GM21619 (cell line): ENCODE measurements at regions not wholly inside any gene's neighbourhood (a gene's known extent, or its start where the extent isn't known, plus 50 kb on each side); places are given as distances from the start of the nearest gene placed in this dataset.
"Not testable (repeated sequence)": the region's sequence is repeated elsewhere in the genome, so short reads cannot be mapped to it uniquely, and the experiment has no call there.

ENCODE experiments used
- ATAC-seq: cut with Tn5 transposase; IDR thresholded peaks from one replicate; pipeline ENCODE4 v1.9.1; 2021; ENCODE audit not compliant: unreplicated experiment

DNA sequence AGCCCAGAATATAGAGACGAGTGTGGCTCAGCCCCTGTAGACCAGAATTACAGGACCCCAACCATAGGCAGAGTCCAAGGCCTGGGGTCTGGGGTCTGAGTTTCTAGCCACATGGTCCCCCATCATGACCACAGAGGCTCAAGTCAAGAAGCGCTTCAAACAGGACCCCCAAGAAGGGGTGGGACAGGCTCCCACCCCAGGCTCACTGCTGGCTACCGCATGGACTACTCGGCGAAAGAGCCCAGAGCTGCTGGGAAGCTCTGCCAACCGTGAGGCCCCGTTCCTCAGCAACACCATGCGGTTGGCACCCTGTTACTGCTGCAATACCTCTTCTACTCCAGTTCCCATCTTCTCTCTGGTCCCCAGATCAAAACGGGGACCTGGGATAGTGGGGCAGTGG is 254.8 kb downstream of the TEX29 start:
- no peak for ATAC-seq

DNA sequence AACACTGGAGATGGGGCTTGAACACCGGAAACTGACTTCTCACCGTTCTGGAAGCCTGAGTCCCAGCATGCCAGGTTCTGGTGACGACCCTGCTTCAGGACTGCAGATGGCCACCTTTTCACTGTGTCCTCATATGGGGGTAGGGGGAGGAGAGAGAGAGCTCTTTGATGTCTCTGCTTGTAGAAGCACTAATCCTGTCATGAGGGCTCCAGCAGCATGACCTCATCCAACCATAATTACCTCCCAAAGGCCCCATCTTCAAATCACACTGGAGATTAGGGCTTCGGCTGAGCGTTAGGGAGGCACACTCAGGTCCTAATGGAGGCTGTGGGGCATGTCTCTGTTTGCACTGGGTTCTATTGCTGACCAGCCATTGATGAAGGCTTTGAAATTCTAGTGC is 255.3 kb downstream of the TEX29 start:
- no peak for ATAC-seq

DNA sequence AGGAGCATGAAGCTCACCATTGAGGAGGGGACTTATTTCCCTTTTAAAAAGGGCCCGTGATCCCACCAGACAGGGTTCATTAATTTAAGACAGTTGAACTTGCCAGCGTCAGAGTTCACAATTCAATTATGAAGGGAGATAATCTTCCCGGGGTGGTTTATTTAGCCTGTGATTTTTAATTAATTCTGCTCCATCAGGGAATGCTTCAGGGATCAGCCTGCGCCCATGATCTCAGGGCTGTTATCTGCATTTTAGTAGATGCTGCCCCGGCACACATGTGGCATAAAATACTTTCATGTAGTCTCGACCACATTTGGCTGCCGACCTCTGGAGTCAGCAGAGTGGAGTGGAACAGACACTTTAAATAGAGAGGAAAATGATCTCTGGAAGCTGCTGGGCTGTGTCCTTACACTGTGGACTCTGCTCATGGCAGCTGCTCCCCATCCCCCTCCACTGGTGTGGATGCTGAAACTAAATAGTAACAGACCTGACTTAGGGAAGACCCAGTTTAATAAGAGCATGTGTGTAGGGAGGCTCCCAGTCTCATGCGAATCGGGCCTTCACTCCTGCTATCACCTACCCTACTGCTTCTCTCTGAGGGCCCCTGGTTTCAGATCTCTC is 256.9 kb downstream of the TEX29 start:
- ATAC-seq = no peak

DNA sequence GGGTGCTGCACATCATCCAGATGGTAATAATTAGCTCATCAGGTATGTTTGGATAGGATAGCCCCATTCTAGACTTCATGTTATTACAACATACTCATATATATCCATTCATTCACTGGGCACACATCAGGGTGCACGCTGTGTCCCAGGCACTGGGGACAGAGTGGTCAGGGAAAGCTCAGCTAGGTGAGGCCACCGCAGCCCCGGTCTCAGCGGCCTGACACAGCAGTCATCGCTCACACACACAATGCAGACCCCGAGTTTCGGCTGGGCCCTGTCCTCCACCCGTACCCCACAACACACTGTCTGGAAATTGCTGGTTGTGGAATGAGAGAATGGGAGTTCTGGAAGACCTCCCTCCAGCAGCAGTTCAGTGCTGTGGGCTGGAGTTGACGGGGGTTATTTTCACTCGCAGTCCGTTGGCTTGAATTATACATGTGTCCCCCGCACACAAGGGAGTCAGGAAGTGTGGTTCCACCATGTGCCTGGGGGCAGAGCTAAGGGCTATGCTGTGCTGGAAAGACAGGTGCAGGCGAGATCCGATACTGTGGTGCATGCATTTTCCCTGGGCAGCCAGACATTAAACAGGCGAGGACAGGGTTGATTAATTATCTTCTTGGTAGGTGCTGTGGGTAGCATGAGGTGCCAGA is 257.6 kb downstream of the TEX29 start:
- no peak for ATAC-seq

DNA sequence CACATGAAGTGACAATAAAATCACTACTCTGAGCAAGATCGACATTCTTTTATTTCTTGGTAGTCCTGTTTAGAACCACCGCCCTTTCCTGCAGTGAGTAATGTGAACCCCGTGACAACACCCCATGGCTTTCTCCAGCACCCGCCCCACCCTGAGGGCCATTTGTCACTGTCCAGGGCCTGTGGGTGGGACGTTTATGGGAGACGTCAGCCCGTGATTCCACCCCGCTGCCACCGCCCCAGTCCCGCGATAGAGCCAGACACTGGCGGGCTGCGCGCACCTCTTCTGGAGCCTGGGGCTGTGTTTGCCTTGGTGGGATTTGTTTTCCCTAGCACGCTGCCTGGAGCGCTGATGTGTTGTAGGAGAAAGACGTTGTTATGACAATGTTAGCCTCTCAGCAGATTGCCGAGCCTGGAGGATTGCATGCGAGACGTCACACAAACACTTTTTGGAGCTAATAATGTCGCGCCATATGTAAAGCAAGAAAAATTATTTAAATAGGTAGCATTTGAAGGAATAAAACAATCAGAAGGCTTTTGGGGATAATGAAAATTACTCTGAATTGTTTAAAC is 263.7 kb downstream of the TEX29 start:
- ATAC-seq = no peak

DNA sequence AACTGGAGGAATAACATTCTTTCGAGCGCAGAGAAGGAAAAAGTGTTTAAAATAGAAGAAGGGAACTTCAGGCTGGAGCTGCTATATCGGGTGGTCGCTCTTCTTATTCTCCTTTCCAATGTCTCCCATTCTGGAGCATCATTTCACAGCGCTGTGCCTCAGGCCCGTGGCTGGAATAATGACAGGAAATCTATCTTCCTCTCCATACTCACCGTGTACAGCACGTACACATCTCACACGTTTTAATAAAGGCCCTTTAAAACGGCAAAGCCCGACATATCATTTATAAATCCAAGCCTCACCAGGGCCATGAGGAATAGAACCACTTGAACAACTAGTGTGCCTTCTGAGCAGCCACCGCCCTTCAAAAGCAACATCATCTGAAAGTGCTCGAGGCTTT is 264.4 kb downstream of the TEX29 start:
- ATAC-seq = no peak

DNA sequence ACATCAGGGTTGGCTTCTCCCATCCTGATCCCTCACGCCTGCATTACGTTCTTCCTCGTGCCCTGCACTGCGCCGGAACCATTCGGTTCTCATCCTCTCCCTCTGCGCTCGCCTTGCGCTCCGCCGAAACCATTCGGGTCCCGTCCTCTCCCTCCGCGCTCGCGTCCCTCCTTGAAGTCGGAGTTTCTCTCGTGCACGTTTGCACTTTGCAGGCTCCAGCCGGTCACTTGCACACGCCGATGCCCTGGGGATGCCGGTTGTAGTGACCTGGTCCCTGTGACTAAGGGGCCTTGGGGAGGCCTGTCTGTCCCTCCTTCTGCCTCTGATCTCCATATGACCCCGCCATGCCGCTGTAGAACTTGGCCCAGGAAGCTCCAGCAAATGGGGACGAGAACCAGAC is 265.8 kb downstream of the TEX29 start:
- no peak for ATAC-seq

DNA sequence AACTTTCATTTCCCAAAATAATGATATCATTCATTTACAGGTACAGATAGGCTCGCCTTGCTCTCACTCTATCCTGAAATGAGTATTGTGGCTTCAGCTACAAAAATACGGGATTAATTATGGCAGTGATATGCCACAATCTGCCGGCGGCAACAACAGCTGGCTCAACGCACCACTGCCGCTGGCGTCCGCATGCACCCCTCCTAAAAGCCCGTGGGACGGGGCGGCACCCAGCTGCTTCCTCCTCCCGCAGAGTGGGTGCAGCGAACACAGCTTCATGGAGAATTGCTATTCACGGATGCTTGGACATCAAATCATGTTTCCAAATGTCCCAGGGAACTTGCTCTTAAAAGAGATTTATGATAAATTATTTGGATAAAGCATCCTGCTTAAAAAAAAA is 266.8 kb downstream of the TEX29 start:
- ATAC-seq = no peak

DNA sequence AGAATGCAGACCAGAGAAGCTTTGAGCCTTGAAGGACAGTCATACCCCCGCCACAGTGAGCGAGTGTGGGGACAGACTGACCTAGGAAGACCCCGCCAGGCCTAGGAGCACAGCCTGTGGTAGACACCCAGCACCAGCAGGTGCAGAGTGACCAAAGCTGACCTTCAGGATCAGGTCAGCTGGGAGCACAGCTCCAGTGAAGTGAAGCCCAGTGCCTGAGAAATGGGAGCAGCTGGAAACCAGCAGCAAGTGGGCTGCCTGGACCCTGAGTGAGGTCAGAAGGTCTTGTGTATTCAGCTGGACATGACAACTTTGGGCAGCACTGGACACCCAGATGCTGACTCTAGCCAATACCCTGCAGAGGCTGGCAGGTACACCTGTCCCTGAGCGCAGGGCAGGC is 268.9 kb downstream of the TEX29 start:
- ATAC-seq = no peak

DNA sequence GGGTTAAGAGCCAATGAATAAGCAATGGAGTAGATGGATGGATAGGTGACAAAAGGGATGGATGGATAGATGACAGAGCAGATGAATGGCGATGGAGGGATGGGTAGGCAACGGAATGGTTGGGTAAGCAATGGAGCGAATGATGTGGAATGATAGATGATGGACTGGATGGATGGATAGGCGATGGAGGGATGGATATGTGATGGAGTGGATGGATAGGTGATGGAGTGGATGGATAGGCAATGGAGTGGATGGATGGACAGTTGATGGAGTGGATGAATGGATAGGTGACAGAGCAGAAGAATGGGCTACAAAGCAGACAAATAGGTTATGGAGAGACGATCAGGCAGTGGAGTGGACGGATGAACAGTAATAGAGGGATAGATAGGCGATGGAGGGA is 269.6 kb downstream of the TEX29 start:
- no peak for ATAC-seq

DNA sequence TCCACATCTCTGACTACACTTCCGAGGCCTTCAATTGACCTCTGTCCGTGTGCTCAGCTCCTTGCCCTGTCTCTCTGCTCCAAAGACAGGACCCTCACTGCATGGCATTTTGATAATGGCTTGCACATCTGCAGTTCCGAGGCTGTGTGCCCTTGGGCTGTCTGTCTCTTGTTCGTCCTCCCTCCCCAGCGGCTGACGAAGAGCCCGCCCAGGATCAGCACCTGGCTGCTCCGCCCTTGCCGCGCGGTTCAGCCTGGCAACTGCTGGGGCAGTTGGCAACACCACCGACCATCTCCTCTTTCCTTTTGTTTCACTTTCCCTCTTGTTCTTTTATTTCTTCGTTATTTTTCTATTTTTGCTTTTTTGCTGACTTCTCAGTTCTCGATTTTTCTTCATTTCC is 270.4 kb downstream of the TEX29 start:
- ATAC-seq = no peak

DNA sequence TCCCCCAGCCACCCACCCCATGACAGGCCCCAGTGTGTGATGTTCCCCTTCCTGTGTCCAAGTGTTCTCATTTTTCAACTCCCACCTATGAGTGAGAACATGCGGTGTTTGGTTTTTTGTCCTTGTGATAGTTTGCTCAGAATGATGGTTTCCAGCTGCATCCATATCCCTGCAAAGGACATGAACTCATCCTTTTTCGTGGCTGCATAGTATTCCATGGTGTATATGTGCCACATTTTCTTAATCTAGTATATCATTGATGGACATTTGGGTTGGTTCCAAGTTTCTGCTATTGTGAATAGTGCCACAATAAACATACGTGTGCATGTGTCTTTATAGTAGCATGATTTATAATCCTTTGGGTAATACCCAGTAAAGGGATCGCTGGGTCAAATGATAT is 273.0 kb downstream of the TEX29 start:
- ATAC-seq = not testable (repeated sequence)

DNA sequence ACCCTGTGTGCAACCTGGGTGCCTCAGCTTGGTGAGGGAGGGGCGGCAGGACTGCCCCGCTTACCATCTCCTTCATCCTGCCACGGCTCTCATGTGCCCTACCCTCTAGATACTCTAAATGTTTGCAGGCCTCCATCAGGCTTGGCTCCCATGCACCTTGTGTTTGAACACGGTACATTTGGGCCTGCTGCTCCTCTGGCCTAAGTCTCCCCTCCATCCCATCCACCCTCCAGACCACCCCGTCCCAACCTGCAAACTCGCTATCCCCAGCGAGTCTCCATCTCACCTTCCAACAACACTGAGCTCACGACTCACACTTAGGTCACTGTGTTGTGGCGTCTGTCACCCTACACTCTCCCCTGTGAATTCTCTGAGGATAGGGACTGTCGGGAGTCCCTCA is 274.2 kb downstream of the TEX29 start:
- no peak for ATAC-seq

DNA sequence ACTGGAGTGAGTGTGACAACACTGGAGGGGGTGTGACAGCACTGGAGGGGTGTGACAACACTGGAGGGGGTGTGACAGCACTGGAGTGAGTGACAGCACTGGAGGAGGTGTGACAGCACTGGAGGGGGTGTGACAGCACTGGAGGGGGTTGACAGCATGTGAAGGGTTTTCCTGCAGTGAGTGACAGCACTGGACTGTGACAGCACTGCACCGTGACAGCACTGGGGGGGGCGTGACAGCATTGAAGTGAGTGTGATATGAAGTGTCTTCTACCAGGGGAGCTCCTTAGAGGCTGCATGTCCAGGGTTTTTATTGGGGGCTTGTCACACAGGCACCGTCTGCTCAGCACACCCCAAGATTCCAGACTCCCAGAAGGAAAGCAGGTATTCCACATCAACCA is 274.8 kb downstream of the TEX29 start:
- ATAC-seq = no peak

DNA sequence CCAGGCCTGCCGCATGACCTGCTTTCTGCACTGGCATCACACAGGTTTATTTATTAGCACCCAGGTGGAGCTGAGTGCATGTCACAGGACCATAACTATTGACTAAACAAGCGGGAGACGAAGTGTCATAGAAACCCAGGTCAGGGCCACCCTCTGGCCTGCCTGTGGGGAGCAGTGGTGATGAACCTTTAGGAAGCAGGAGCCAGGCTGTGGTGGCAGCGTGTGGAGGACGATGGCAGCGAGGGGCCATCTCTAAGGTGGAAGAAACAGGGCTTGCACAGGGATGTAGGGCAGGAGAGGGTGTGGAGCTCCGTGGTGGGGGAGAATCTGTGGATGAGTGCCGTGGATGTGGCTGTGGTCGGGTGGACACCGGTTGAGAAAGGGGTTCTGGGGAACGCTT is 275.3 kb downstream of the TEX29 start:
- ATAC-seq = no peak

DNA sequence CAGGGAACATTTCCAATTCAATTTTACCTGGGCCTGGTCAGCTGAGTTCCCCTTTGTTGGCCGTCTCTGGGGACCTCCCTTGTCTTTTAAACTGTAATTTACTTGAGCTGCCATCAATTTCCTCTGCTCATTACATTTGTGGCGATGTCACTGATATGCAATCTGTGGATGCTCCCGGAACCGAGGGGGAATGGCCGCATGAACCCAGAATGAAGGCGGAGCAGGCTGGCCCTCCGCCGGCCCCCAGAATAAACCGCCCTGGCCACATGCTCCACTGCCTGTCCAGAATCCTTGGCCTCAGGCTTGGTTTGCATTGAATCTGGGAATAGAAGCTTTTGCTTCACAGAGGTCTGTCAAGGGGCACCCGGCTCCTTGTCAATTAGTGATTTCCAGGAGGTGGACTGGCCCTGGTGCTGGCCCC is 276.8 kb downstream of the TEX29 start:
- ATAC-seq = no peak

DNA sequence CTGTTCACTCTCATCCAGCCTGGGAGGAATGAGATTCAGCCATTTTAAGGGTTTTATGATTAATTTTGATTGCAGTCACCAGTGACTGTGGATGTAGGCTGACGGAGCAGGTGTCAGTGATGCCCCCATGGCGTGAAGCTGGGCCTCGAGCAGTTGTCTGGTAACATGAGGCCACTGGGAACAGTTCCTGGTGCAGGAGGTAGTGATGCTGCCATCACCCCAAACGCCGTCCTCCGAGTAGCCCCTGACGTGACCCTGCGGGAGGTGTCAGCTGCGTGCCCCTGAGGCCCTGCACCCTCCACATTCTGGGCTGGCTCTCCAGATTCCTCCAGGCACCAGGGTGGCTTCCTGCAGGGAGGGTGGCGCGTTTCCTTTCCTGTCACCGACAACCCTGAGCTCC is 277.2 kb downstream of the TEX29 start:
- no peak for ATAC-seq

DNA sequence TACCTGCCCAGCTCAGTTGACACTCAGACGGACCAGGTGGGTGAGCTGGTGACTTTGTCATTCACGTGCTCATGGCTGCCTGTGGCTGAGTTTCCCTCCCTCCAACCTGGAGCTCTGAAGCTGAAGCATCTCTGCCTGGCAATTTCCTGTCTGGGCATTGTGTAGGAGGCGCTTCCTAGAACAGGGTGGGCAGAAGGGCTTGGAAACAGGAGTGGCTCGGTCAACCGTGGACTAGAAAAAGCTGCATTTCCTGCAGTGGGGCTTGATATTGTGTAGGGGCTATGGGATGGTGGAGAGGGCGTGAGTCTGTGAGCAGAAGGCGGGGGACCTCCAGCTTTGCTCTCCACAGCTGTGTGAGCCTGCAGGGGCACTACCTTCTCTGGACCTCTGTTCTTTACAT is 278.3 kb downstream of the TEX29 start:
- no peak for ATAC-seq

DNA sequence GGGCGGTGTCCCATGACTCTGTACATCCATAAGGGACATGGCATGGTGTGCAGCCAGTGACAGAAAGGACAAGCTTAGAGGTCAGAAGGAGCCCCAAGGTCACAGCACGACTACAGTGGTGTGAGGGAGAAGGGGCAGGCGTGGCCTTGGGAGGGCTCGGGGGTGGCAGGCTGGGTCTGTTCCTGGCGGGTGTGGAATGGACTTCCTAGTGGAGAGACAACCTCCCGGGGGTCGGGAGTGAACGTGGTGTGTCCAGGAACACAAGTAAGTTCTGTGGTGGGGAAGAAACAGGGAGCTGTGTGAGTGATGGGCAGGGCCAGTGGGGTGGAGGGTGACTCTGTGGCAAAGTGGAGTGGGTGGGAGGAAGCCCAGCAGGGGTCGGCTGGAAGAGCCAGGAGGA is 279.3 kb downstream of the TEX29 start:
- ATAC-seq = no peak

DNA sequence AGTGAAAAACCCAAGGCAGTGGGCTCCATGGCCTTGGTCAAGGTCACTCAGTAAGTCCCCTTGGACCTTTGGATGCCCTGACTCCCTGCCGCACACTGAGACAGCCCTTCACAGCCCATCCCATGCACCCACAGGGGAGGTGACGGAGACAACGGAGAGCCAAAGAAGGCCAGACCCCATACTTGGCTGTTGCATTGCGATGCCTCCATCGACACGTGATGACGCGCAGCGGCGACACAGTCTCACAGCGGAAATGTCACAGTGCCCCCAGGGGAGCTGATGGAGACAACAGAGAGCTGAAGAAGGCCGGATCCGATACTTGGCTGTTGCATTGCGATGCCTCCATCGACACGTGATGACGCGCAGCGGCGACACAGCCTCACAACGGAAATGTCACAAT is 282.4 kb downstream of the TEX29 start:
- ATAC-seq = no peak

DNA sequence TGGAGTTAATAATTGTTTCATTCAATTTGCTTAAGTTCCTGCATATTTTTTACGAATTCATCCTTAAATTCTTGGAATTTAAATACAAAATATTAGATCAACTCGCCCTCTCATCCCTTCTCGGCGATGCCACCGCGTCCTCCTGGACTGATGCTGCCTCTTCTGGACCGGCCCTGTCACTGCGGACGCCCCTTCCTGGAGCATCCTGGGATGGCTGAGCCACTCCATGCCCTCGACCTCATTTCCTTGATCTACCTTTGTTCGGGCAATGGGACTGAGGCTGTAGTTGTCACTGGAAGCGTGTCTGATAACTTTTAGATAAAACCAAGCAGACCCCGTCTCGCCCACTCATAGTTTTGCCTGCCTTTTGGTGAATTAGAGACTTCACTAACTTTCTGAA is 283.7 kb downstream of the TEX29 start:
- no peak for ATAC-seq

DNA sequence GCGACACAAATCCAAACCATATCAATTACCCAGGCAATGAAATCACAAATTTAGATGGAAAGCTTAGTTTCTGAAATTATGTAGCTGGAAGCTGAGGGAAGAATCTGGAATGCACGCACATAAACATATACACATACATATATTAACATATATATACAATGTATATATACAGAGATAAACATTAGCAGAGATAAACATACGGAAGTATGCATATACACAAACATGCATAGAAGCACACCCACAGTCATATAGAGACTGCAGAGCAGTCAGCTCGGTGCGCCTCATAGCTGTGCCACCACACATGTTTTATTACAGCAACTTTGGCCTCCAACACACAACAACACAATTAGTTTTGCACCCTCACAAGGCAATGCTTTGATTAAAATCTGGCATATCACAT is 288.1 kb downstream of the TEX29 start:
- ATAC-seq = no peak

DNA sequence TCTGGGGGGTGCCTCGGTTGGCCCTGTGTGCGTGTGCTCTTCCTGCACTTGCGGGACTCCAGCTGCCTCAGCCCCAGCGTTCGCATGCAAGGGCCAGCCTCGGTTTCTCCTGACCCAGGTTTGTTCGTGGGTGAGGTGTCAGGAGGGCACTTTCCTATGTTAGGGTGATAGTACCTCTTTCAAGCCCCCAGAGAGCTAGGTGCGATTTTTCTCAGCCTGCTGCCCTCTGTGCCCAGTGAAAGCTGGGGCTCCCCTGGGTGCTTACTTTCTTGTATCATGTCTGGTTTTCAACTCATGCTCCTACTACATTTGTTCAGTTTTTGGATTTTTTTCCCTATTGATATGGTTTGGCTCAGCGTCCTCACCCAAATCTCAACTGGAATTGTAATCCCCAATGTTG is 289.2 kb downstream of the TEX29 start:
- ATAC-seq = no peak
